DND-41 (cell line): ENCODE measurements at regions not wholly inside any gene's neighbourhood (a gene's known extent, or its start where the extent isn't known, plus 50 kb on each side); places are given as distances from the start of the nearest gene placed in this dataset.
A peak's percentile ranks its signal among the peaks of the same experiment; 100 is the strongest.

Source experiments
- ATAC-seq: fragments of 200-7000 bp; cut with Tn5 transposase; 3 replicates; pipeline ENCODE4 v1.9.1; 2021; ENCODE audit warnings: low read depth; ENCODE audit not compliant: insufficient read depth
- DNase-seq: peaks from one replicate; pipeline ENCODE4 v3.0.0-alpha.2; 2020
- H2AFZ ChIP-seq: 2 replicates; pipeline ENCODE4 v1.6.0; 2012; ENCODE audit warnings: low read depth, low read length
- H3K27ac ChIP-seq: 2 replicates; pipeline ENCODE4 v1.5.1; 2012; ENCODE audit warnings: low read length, inconsistent platforms
- H3K27me3 ChIP-seq: fragments of 200-600 bp; sonication (generic); 2 replicates; pipeline ENCODE4 v1.6.0; 2012; ENCODE audit warnings: low read length, mild to moderate bottlenecking, inconsistent platforms; ENCODE audit not compliant: insufficient read depth, poor library complexity
- H3K36me3 ChIP-seq: 2 replicates; pipeline ENCODE4 v1.5.1; 2012; ENCODE audit warnings: low read length, inconsistent platforms; ENCODE audit not compliant: insufficient read depth
- H3K4me1 ChIP-seq: 2 replicates; pipeline ENCODE4 v1.5.1; 2012; ENCODE audit warnings: mild to moderate bottlenecking, low read length; ENCODE audit not compliant: insufficient read depth
- H3K4me2 ChIP-seq: 2 replicates; pipeline ENCODE4 v1.6.0; 2012; ENCODE audit warnings: mild to moderate bottlenecking, moderate library complexity, low read length, inconsistent platforms; ENCODE audit not compliant: insufficient read depth
- H3K4me3 ChIP-seq, 2 experiments: fragments of 200-600 bp in 1 of 2; shearing (Covaris generic) in 1 of 2; 2 replicates each; pipeline ENCODE4 v1.5.1; 2012 to 2016; ENCODE audit warnings: inconsistent platforms in 2 of 2, low read length in 2 of 2, mild to moderate bottlenecking in 2 of 2, low read depth in 1 of 2, moderate library complexity in 1 of 2
- H3K79me2 ChIP-seq: 2 replicates; pipeline ENCODE4 v1.6.0; 2012; ENCODE audit warnings: low read length, inconsistent platforms; ENCODE audit not compliant: insufficient read depth
- H3K9ac ChIP-seq: 2 replicates; pipeline ENCODE4 v1.6.0; 2012; ENCODE audit warnings: low read depth, mild to moderate bottlenecking, inconsistent platforms, low read length, moderate library complexity
- H3K9me3 ChIP-seq: 2 replicates; pipeline ENCODE4 v1.5.1; 2012; ENCODE audit warnings: low read length, moderate library complexity, mild to moderate bottlenecking, inconsistent platforms; ENCODE audit not compliant: insufficient read depth, severe bottlenecking
- H4K20me1 ChIP-seq: 2 replicates; pipeline ENCODE4 v1.6.0; 2012; ENCODE audit warnings: low read length; ENCODE audit not compliant: insufficient read depth
- EZH2 ChIP-seq: IDR thresholded peaks from 3 replicates; pipeline ENCODE4 v1.6.1; 2012; ENCODE audit warnings: borderline replicate concordance, low read depth, mild to moderate bottlenecking, moderate library complexity, low read length, inconsistent platforms; ENCODE audit not compliant: severe bottlenecking
- TF ChIP-seq, protein P1 (sequence below): IDR thresholded peaks from 2 replicates; pipeline ENCODE4 v1.5.1; 2012; ENCODE audit warnings: borderline replicate concordance, low read length, moderate library complexity, mild to moderate bottlenecking; ENCODE audit not compliant: poor library complexity, severe bottlenecking; ENCODE audit errors: extremely low read depth

GRCh38 chr18:11496526-11497172, 112.7 kb upstream of the SLC35G4 start:
- no peaks in the 10 kb centered on the region for H3K27me3 ChIP-seq
- H3K9ac ChIP-seq = no peak overlapping the region
- no peaks in the 10 kb centered on the region for H3K9me3 ChIP-seq
- H3K79me2 ChIP-seq = no peaks in the 10 kb centered on the region
- no peak overlapping the region for H3K4me2 ChIP-seq
- no peak for TF ChIP-seq EZH2
- TF ChIP-seq, protein P1, sequence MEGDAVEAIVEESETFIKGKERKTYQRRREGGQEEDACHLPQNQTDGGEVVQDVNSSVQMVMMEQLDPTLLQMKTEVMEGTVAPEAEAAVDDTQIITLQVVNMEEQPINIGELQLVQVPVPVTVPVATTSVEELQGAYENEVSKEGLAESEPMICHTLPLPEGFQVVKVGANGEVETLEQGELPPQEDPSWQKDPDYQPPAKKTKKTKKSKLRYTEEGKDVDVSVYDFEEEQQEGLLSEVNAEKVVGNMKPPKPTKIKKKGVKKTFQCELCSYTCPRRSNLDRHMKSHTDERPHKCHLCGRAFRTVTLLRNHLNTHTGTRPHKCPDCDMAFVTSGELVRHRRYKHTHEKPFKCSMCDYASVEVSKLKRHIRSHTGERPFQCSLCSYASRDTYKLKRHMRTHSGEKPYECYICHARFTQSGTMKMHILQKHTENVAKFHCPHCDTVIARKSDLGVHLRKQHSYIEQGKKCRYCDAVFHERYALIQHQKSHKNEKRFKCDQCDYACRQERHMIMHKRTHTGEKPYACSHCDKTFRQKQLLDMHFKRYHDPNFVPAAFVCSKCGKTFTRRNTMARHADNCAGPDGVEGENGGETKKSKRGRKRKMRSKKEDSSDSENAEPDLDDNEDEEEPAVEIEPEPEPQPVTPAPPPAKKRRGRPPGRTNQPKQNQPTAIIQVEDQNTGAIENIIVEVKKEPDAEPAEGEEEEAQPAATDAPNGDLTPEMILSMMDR = no peak
- H4K20me1 ChIP-seq = no peaks in the 10 kb centered on the region
- H3K4me3 ChIP-seq = no peak overlapping the region
- no peak overlapping the region for H3K27ac ChIP-seq
- H3K4me1 ChIP-seq = peaks cover 7% of the 10 kb centered on the region; the same call in 1 of the 2 replicates
- no peak for DNase-seq
- H2AFZ ChIP-seq = no peak overlapping the region
- 0 out of 3 replicates have a peak, but pooled peaks have one; percentile 22 for ATAC-seq
- H3K36me3 ChIP-seq = no peaks in the 10 kb centered on the region

DNA sequence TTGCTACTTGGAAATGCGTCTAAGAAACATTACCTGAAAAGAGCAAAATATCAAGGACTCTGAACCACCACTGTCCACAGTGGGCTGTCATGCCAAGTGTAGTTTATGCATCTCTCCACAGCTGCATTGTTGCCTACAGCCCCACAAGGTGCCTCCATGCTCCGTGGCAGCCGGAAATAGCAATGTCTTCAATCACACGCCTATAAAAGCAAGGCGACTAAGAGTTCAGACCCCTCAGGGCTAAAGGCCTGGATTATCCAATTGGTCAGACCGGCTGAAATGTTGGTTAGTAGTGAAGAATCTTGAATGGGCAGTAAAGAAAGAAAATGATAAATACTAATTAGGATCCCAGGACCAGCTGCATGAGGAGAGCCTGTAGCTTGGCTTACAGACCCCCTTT, 114.0 kb upstream of the SLC35G4 start:
- Histone ChIP-seq H3K9ac (no peak overlapping the region), H3K36me3 (no peaks in the 10 kb centered on the region), H3K4me1 (peaks cover 7% of the 10 kb centered on the region; the same call in 1 of the 2 replicates), H4K20me1 (no peaks in the 10 kb centered on the region), H3K79me2 (no peaks in the 10 kb centered on the region), H3K9me3 (no peaks in the 10 kb centered on the region), H2AFZ (no peak overlapping the region), H3K4me3 (no peak overlapping the region), H3K27me3 (no peaks in the 10 kb centered on the region), H3K4me2 (no peak overlapping the region), H3K27ac (no peak overlapping the region)
- no peak for ATAC-seq
- no peak for DNase-seq
- TF ChIP-seq EZH2 = no peak
- TF ChIP-seq, protein P1 = no peak

GRCh38 chr18:11494107-11494506, 115.3 kb upstream of the SLC35G4 start:
- no peaks in the 10 kb centered on the region for H4K20me1 ChIP-seq
- H3K4me2 ChIP-seq = no peak overlapping the region
- ATAC-seq = no peak
- TF ChIP-seq EZH2 = no peak
- TF ChIP-seq, protein P1 = no peak
- H3K9ac ChIP-seq = no peak overlapping the region
- H3K4me1 ChIP-seq = peaks cover 16% of the 10 kb centered on the region
- no peaks in the 10 kb centered on the region for H3K9me3 ChIP-seq
- H3K36me3 ChIP-seq = no peaks in the 10 kb centered on the region
- H3K4me3 ChIP-seq = no peak overlapping the region
- no peaks in the 10 kb centered on the region for H3K27me3 ChIP-seq
- H3K79me2 ChIP-seq = no peaks in the 10 kb centered on the region
- no peak overlapping the region for H2AFZ ChIP-seq
- no peak for DNase-seq
- no peak overlapping the region for H3K27ac ChIP-seq
